PC-3 (cell line): ENCODE measurements at regions not wholly inside any gene's neighbourhood (a gene's known extent, or its start where the extent isn't known, plus 50 kb on each side); places are given as distances from the start of the nearest gene placed in this dataset.

Experiments
- ATAC-seq: fragments of 200-7000 bp; cut with Tn5 transposase; 2 replicates; pipeline ENCODE4 v1.9.1; 2020; ENCODE audit warnings: mild to moderate bottlenecking, moderate library complexity
- BruUV-seq: library from RNA; stranded (reverse); fragments of 400-500 nt; replicated peaks from 2 replicates; lab custom pipeline; 2021; lab: Mats Ljungman, UMichigan
- CTCF ChIA-PET: fragments of 300-600 bp; sonication (Branson Sonifier 250); formaldehyde crosslinking; loops from one replicate; lab custom pipeline; 2022; ENCODE audit warnings: antibody characterized with exemption; lab: Charles Lee
- POLR2A ChIA-PET: fragments of 300-600 bp; sonication (Branson Sonifier 250); formaldehyde crosslinking; loops from one replicate; lab custom pipeline; 2022; ENCODE audit warnings: antibody characterized with exemption; ENCODE audit not compliant: unreplicated experiment; lab: Charles Lee
- DNase-seq: peaks from one replicate; pipeline ENCODE4 v3.0.0-alpha.2; 2015
- H2AFZ ChIP-seq: fragments of 300-600 bp; sonication (generic); 2 replicates; pipeline ENCODE4 v1.6.0; 2016; ENCODE audit warnings: antibody characterized with exemption, low read length
- H3F3A ChIP-seq: fragments of 300-600 bp; sonication (generic); one replicate; pipeline ENCODE4 v1.6.0; 2017; ENCODE audit warnings: antibody characterized with exemption, low read length, control low read depth, mild to moderate bottlenecking; ENCODE audit not compliant: unreplicated experiment
- H3K27ac ChIP-seq: fragments of 300-600 bp; sonication (generic); 2 replicates; pipeline ENCODE4 v1.5.1; 2016; ENCODE audit warnings: mild to moderate bottlenecking, low read length
- H3K27me3 ChIP-seq: fragments of 300-600 bp; sonication (generic); 2 replicates; pipeline ENCODE4 v1.6.1; 2016; ENCODE audit warnings: low read length, mixed read lengths
- H3K36me3 ChIP-seq: fragments of 300-600 bp; sonication (generic); 2 replicates; pipeline ENCODE4 v1.6.1; 2016; ENCODE audit warnings: low read depth, mixed run types, low read length, mixed read lengths
- H3K4me1 ChIP-seq: fragments of 300-600 bp; sonication (generic); 2 replicates; pipeline ENCODE4 v1.5.1; 2016; ENCODE audit warnings: low read length; ENCODE audit not compliant: insufficient read depth
- H3K4me2 ChIP-seq: fragments of 300-600 bp; sonication (generic); 2 replicates; pipeline ENCODE4 v1.6.0; 2016; ENCODE audit warnings: low read length
- H3K4me3 ChIP-seq: fragments of 300-600 bp; sonication (generic); 2 replicates; pipeline ENCODE4 v1.5.1; 2016; ENCODE audit warnings: mild to moderate bottlenecking, low read length, mixed read lengths
- H3K79me2 ChIP-seq: fragments of 300-600 bp; sonication (generic); 2 replicates; pipeline ENCODE4 v1.6.1; 2017; ENCODE audit warnings: low read length, mixed read lengths
- H3K9ac ChIP-seq: fragments of 300-600 bp; sonication (generic); 2 replicates; pipeline ENCODE4 v1.6.0; 2016; ENCODE audit warnings: mild to moderate bottlenecking, low read length
- H3K9me2 ChIP-seq: fragments of 300-600 bp; sonication (generic); replicated peaks from 2 replicates; pipeline ENCODE4 v1.6.1; 2016; ENCODE audit warnings: mixed run types, low read length, mixed read lengths
- H3K9me3 ChIP-seq: fragments of 300-600 bp; sonication (generic); 2 replicates; pipeline ENCODE4 v1.6.1; 2016; ENCODE audit warnings: low read length, mixed read lengths
- H4K20me1 ChIP-seq: fragments of 300-600 bp; sonication (generic); 2 replicates; pipeline ENCODE4 v1.6.1; 2016; ENCODE audit warnings: low read length, mixed read lengths
- CTCF ChIP-seq: fragments of 300-600 bp; sonication (generic); conservative IDR thresholded peaks from 2 replicates; pipeline ENCODE4 v1.5.1; 2017; ENCODE audit warnings: antibody characterized with exemption, low read depth, mild to moderate bottlenecking, low read length
- EZH2 ChIP-seq: fragments of 300-600 bp; sonication (generic); IDR thresholded peaks from one replicate; pipeline ENCODE4 v1.6.1; 2017; ENCODE audit warnings: antibody characterized with exemption, mild to moderate bottlenecking, low read length; ENCODE audit not compliant: unreplicated experiment
- EZH2phosphoT487 ChIP-seq: fragments of 300-600 bp; sonication (generic); IDR thresholded peaks from 2 replicates; pipeline ENCODE4 v1.6.1; 2018; ENCODE audit warnings: mild to moderate bottlenecking, antibody characterized with exemption, low read length, borderline replicate concordance
- intact Hi-C: fragments of 100-400 bp; cut with micrococcal nuclease; formaldehyde crosslinking; loops from 2 replicates; pipeline ENCODE4 v1.9.0; 2023

GRCh38 chr3:10600296-10600714, 94.9 kb upstream of the ATP2B2 start:
- Histone ChIP-seq H3K4me3 (no peak overlapping the region), H3K27ac (no peak overlapping the region), H3K9me2 (no peaks in the 10 kb centered on the region), H4K20me1 (no peaks in the 10 kb centered on the region), H3K36me3 (no peaks in the 10 kb centered on the region), H3K9ac (no peak overlapping the region), H3F3A (no peaks in the 10 kb centered on the region), H3K9me3 (no peaks in the 10 kb centered on the region), H3K4me2 (no peak overlapping the region), H3K4me1 (no peaks in the 10 kb centered on the region), H3K79me2 (no peaks in the 10 kb centered on the region), H2AFZ (no peak overlapping the region), H3K27me3 (peaks cover 77% of the 10 kb centered on the region)
- TF ChIP-seq EZH2phosphoT487 (no peak), CTCF (no peak), EZH2 (no peak)
- ChIA-PET CTCF (no interaction called here), POLR2A (no interaction called here)
- ATAC-seq, result no peak
- intact Hi-C loops, result no loop called here
- DNase-seq, result peak; percentile 8
- BruUV-seq, result no TSS peak

- POLR2A ChIA-PET, result no interaction called here
- H3K79me2 ChIP-seq, result no peaks in the 10 kb centered on the region
- intact Hi-C loops, result no loop called here
- no peaks in the 10 kb centered on the region for H3K9me3 ChIP-seq
- H3K4me1 ChIP-seq, result no peaks in the 10 kb centered on the region
- no peaks in the 10 kb centered on the region for H3K9me2 ChIP-seq
- no peaks in the 10 kb centered on the region for H3K36me3 ChIP-seq
- H2AFZ ChIP-seq, result no peak overlapping the region
- H3K4me2 ChIP-seq, result no peak overlapping the region
- no peak overlapping the region for H3K4me3 ChIP-seq
- H3K9ac ChIP-seq, result no peak overlapping the region
- CTCF ChIA-PET, result no interaction called here
- no peak overlapping the region for H3K27ac ChIP-seq
- no peaks in the 10 kb centered on the region for H3F3A ChIP-seq
- TF ChIP-seq CTCF (no peak), EZH2 (no peak), EZH2phosphoT487 (no peak)
- BruUV-seq, result no TSS peak
- H3K27me3 ChIP-seq, result peaks cover 78% of the 10 kb centered on the region
- no peaks in the 10 kb centered on the region for H4K20me1 ChIP-seq
- DNase-seq (no peak), ATAC-seq (no peak)
Observed at GRCh38 chr3:10600726-10601125, 95.3 kb upstream of the ATP2B2 start.

GRCh38 chr3:10601151-10601856, 95.9 kb upstream of the ATP2B2 start:
- CTCF ChIA-PET, result no interaction called here
- BruUV-seq, result no TSS peak
- Histone ChIP-seq H3K36me3 (no peaks in the 10 kb centered on the region), H3K4me1 (no peaks in the 10 kb centered on the region), H2AFZ (no peak overlapping the region), H3K9ac (no peak overlapping the region), H4K20me1 (no peaks in the 10 kb centered on the region), H3K4me3 (no peak overlapping the region), H3K9me3 (no peaks in the 10 kb centered on the region), H3K79me2 (no peaks in the 10 kb centered on the region), H3K4me2 (no peak overlapping the region), H3K27ac (no peak overlapping the region), H3K27me3 (peaks cover 78% of the 10 kb centered on the region), H3K9me2 (no peaks in the 10 kb centered on the region), H3F3A (no peaks in the 10 kb centered on the region)
- POLR2A ChIA-PET, result no interaction called here
- TF ChIP-seq CTCF, result no peak
- TF ChIP-seq EZH2phosphoT487, result no peak
- no peak for TF ChIP-seq EZH2
- DNase-seq (no peak), ATAC-seq (no peak)
- intact Hi-C loops, result no loop called here
